NCI-H345 (cell line): ENCODE measurements at regions not wholly inside any gene's neighbourhood (a gene's known extent, or its start where the extent isn't known, plus 50 kb on each side); places are given as distances from the start of the nearest gene placed in this dataset.

Experiments
- DNase-seq: peaks from one replicate; lab custom pipeline; 2025; lab: John Stamatoyannopoulos, UW

DNA sequence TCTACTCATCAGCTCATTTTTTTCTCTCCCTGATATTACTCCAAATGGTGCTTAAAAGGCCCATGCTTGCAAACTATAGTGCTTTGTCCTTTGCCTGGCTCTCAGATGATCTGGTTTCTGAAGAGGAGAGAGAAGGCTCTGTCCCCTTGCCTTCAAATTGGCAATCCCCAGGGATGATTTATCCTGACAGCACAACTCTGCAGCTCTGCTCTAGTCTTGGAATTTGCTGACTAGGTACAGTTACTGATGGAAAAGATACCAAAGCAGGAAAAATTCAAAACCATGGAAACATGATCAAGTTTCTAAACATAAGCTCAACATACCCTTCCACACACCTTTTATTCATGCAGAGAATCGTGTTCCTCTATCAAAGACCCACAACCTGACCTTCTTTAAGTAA, 106.7 kb upstream of the CADPS start:
- no peak for DNase-seq

DNA sequence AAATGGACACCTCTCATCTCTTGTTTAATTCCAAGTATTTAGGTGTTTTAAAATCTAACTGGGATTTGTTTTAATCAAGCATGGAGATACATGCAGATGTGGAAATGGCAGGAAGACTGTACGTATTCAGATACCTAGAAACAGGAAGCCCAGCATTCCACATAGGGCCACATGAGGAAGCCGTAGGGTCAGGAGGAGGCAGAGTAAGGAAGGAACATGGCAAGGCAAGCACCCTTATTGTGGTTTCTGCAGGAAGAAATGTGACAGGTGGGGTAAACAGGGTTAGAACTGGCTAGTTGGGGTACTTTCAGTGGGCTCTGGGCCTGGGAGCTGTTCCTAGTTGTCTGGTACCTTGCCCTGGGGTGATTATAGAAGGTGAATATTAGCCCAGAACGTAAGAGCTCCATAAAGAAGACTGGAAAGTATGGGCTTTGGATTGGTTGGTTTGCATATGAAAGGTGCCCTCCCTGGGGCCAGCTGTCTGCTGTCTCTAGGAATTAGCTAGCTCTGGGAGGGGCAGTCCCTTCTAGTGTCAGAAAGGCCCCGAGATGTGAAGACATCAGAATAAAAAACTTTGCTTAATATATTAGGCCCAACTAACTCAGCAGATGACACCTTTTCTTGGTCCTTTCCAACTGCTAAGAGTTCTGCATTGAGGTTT, 107.7 kb upstream of the CADPS start:
- DNase-seq = no peak

DNA sequence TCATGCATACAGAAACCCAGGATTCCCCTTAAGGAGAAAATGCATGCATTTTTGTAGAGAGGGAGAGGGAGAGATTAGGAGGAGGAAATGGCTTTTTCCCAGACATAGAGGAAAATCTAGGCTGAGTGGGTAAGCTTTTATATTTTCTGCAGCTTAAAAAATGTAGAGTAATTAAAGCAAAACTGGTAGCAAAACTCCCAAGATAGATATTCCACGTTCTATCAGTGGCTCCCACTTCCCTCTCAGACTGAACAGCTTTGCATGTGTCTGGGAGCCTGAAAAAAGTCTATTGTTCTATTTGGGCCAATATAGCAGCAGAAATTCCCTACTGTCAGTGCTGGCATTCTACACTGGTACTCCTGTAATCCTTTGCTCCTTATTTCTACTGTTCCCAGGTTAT, 110.8 kb upstream of the CADPS start:
- DNase-seq = no peak

DNA sequence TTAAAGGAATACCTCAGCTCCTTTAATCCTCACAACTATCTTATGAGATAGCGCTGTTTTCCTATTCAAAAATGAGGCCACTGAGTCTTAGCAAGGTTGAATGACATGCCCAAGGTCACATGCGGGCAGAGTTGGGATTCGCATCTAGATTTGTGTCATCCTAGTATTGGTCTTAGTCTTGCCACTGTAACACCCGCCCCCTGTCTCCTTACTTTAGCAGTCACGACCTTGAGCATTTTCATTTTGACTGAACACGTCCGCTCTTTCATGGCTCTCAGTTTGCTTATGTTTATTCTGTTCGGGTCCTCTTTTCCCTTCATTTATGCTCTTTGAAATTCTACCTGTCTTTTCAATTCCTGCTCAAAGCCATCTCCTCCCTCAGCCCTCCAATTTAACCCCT, 112.5 kb upstream of the CADPS start:
- no peak for DNase-seq

DNA sequence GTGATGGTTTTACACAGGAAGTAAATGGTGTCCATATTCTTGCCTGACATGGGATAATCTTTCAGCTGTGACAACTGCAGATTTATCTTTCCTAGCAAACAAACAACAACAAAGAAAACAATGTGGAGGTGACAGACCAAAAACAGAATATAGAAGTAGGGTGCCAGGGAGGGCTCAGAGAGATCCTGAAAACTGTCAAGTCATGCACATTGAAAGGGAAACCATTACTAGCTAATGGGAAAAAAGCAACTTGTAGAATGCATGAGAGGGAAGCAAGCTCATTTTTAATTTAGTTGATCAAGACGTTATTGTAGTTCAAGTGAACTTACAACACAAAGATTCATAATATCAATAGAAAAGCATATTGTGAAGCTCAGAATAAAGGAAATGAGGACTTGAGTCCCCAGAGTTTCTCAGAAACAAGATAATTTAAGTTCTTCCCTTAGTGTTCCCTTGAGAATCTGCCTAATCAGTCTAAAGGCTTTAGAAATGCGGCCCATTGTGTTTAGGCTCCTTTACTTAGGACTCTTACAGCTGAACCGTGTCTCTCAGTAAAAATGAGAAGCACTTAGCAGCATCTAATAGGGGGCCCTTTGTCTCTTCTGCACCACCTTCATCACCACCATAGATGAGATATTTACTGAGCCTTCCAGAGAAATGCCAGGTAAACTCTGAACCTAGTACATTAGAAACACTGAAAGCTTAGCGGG, 115.6 kb upstream of the CADPS start:
- no peak for DNase-seq

DNA sequence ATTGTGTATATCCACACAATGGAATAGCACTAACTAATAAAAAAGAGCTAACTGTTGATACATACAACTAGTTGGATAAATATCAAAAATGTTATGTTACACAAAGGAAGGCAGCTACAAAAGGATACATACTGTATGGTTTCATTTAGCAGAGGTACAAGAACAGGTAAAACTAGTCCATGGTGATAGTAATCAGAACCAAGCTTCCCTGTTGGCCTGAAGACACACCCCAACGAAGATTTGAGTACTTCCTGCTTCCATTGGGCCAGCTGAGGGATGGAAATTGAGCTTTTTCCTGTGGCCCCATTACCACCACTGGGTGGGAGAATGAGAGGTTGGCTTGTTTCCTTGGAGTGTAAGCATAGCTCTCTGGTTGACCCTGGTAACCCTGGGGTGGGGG, 117.3 kb upstream of the CADPS start:
- DNase-seq = no peak

DNA sequence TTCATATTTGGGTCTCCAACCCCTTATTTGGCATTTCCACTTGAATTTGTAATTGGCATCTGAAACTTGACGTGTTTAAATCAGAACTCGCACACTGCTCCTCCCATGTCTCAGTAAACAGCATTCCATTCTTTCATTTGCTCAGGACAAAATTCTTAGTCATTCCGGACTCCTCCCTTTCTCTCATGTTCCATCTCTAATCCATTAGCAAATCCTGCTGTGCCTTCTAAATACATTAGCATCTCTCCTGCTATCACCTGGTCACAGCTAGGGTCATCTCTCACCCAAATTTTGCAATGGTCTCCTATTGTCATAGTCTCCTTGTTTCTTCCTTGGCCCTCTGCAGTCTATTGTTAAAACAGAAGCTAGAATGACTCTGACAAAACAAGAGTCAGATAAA, 119.9 kb upstream of the CADPS start:
- DNase-seq = no peak

DNA sequence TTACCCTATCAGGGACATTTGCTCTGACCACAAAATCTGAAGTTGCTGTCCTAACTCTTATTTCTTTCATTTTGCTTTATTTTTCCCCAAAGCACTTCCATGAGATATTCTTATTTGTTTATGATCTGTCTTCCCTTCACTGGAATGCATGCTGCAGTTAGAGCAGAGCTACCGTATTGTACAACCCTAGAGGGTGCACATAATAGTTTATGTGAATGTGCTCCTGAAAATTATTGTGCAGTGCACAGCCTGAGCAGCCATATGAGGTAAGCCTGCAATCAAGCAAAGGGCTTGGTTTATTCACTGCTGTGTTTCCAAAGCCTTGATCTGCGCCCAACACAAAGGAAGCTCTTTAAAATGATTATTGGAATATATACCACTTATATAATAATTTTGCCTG, 120.3 kb upstream of the CADPS start:
- DNase-seq = no peak

DNA sequence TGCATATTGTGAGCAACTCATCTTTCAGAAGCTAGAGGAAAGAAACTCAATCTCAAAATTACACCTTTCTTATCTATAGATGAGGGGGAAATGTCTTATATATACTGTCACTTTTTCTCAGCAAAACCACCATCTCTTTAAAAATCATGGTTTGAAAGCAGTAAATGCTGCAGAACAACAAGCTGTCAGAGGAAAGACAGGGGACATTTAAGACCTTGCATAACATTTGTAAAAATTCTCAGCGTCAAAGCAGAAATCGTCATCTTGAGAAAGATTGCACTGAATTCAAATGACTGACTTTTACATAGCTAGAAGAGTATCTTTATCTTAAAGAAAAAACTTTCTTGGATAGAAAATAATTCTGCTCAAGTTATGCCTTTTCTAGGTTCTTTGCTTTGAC, 122.2 kb upstream of the CADPS start:
- no peak for DNase-seq

DNA sequence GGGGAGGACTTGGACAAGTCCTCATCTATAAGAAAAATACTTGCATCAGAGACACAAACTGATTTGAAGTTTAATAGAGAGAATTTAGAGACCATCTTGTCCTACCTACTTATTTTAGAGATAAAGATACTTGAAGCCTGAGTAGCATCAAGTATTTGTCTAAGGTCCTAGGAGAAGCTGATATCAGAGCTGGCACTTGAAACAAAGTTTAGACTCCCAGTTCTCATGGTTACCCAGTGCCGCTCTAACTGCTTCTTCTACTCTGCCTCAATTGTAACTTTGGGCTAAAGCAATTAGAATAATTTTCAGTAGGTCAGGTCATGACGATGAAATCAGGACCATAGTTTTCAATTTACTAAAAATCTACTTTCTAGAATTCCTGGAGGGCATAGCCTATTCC, 123.9 kb upstream of the CADPS start:
- no peak for DNase-seq

DNA sequence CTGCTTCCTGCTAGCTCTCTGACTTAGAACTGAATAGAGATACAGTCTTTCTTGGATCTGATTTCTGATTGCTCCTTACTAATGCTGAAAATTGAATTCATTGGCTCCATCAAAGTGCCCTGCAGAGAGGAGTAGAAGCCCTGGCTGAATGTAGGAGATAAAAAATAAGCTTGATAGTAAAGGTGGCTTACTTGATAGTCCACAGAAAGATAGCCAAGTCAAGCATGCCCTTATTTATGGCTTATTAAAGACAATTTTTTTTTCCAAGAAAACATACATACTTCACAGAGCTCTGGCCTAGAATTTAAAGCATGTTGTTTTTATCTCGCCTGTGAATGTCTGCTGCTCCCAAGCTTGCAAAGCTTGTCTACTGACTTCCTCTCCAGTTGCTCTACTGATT, 124.6 kb upstream of the CADPS start:
- DNase-seq = no peak

DNA sequence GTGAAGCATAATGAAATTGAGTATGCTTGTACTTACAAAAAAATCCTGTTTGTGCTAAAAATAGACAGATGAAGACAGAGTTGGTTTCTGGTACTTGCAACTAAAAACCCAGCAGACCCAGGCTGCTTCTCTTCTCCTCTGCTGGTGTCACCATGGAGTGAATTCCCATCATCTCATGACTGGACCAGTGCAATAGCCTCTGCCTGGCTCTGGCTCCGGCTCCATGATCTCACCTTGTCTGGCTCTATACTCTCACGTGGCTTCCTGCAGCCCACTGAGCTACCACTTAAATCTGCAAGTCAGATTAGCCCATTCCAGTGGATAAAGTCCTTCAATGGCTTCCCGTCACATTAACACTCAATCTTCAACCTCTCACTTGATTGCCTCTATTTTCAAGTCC, 129.2 kb upstream of the CADPS start:
- DNase-seq = no peak

DNA sequence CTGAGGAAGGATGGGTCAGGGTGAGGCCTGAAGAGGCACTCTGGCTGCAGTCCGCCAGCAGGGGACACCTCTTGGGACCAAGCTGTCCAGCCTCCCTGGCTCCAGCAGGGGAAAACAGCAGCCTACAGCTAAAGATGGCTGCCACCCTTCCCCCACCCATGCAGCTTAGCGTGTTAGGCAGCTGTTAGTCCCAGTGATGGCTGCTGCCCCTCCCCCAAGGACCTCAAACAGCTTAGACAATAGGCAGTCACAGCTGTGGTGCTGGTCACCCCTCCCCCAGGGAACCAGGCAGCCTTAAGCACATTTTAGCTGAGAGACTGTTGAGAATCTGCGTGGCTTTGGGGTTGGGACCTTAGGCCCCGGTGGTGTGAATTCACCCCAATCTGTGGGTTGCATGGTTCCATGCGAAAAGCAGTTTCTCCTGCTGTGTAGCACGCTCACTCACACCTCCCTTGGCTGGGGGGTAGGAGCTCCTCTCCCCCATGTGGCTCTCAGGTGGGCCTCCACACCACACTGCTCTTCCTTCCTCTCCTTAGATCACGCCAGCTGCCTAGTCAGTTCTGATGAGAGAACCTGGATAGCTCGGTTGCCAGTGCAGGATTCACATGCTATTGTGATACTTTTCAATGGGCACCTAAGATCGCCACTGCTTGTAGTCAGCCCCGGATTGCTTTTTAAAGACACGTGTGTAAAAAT, 140.5 kb upstream of the CADPS start:
- DNase-seq = peak; percentile 31

DNA sequence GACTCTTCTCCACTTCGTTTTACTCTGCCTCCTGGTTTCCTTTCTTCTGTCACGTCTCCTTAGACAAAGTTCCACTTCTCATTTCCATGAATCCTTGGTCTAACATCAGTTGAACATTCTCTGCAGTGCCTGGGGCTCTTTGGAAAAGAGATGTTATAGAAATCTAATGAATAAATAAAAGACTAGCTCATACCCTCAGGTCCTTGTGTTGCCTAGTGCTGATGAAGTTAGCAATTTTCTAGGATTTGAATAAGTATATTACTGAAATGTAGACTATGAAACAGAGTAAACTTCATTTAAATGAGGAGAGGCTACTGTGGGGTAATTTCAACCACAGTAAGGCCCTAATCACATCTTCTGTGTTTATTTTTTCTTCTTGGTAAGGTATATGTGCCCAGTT, 146.9 kb upstream of the CADPS start:
- no peak for DNase-seq

DNA sequence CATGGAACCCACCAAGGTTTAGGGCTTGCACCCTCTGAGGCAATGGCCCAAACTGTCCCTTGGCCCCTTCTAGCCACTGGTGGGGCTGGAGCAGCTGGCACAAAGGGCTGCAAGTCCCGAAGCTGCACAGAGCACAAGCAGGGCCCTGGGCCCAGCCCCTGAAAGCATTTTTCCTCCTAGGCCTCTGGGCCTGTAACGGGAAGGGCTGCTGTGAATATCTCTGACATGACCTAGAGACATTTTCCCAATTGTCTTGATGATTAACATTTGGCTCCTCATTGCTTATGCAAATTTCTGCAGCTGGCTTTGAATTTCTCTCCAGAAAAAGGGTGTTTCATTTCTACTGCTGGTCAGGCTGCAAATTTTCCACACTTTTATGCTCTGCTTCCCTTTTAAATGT, 151.5 kb upstream of the CADPS start:
- DNase-seq = no peak

DNA sequence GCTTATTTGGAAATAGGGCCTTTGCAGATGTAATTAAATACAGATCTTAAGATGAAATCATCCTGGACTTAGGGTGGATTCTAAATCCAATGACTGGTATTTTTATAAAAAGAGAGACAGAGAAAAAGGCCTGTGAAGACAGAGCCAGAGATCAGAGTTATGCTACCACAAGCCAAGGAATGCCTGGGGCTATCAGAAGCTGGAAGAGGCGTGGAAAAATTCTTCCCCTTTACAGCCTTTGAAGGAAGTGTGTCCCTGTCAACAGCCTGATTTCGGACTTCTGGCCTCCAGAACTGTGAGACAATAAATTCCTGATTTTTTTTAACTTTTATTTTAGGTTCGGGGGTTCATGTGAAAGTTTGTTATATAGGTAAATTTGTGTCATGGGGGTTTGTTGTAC, 154.1 kb upstream of the CADPS start:
- DNase-seq = no peak

DNA sequence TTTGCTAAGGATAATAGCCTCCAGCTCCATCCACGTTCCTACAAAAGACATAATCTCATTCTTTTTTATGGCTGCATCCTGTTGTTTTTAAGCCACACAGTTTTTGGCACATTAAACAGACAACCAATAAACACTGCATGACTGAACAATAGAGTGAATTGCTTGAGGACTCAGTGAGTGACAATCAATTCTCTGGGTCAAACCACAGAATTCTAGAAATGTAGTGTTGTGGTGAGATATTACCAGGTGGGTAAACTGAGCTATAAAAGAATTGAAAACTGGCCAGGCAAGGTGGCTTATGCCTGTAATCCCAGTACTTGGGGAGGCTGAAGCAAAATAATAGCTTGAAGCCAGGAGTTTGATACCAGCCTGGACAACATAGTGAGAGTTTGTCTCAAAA, 154.7 kb upstream of the CADPS start:
- DNase-seq = no peak

DNA sequence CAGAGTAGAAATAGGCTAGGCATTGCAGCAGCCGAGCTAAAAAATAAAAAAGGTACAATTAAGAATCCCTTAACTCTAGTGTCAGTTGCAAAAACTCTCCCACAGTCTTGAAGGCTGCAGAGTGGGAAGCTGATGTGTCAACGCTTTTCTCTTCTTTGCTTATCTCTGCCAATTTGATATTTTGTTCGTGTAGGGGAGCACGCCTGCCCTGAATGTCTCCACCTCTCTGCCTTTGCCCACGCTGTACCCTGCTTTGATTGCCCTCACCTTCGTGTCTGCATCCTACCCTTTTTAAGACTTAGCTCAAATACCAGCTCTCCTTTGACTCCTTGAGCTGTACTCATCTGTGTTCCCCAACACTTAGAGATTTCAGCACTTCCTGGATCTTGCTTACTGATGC, 155.4 kb upstream of the CADPS start:
- DNase-seq = no peak

DNA sequence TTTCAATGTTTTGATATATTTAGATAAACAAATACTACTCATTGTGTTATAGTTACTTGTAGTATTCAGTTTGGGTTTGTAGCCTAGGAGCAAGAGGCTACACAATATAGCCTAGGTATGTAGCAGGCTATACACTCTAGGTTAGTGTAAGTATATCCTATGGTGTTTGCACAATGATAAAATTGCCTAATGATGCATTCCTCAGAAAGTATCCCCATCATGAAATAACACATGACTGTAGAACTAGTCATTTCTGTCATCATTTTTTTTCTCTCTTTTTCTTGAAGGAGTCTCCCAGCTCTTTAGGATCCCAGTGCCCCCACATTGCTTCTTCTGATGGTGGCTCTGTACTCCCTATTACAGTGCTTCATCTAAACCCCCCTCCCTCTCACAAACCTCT, 157.7 kb upstream of the CADPS start:
- no peak for DNase-seq

DNA sequence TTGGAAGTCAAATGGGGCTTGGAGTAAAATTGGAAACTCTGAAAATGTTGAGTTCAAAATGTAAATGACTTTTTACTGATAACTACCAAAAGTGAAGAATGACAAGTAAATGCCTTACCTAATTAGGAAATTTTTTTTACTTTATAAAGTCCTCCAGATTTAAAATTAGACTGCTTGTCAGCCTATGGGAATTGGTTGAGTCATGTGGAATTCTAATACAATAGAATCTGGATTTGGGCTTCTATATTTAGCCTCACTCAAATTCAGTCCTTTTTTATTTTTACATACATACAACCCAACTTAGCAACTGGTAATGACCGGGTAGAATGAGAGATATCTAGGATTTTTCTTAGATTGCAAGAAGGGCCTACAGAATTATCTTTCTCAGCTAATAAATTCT, 158.9 kb upstream of the CADPS start:
- DNase-seq = no peak

DNA sequence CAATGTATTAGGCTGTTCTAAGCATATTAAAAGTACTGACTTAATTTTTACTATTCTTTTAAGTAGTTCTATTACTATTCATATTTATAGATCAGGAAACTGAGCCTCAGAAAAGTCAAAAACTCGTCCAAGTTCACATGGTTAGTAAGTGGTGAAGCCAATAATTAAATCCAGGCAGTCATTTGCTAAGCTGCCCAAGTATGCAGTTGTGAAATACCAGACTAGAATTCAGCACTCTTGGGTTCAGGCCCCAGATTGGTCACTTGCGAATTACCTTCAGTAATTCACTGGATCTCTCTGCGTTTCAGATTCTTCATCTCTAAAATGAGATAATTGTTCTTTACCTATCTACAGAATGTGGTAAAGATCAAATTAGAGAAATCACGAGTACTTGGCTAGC, 161.9 kb upstream of the CADPS start:
- DNase-seq = no peak

DNA sequence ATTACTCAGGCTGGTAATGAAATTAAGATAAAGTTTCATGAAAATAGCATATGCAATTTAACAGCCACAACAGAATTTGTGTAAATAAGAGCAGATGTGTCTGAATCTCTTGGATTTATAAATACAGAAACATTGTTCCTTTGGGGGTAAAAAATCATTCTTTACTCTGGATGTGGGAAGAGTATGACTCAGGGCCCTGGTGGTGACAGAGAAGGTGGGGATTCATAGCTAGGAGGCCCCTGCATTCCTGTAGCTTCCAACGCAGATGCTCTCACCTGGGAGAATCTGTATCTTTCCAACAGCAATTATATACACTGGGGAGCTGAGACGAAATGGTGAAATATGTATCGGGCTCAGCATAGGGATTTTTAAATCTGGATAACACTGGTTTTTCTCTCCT, 167.6 kb upstream of the CADPS start:
- no peak for DNase-seq

DNA sequence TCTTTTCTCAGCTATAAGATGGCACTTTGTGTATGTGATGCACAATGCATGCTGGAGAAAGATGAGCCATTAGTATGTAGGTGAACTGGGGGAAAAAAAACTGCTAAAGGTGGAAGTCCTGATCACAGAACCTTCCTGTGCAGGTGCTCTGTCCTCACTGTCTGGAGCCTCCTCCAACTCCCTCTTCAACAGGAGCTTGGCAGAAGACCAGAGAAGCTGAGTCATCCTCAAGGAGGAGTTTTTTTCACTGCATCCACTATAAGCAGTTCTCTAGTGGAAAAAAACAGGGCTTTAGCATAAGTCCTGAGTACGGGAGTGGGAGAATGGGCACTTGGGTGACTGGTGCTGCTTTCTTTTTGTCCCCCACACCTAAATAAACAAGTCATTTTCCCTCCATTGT, 168.4 kb upstream of the CADPS start:
- no peak for DNase-seq

DNA sequence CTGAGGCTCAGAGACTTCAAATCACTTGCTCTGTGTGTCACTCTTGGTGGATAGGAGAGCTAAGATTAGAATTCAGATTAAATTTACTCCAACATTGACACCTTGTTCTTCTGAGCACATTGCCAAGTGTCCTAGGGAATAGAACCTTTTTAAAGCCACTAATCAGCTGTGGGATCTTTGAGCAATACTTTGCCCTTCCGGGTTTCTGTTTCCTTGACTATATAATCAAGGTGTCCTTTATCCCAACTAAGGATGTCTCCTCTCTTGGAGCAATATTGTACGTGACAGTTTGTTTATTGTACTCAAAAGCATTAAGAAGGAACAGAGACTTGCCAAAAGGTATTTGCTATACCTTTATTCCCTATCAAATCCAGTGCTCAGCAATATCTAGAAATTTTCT, 170.9 kb upstream of the CADPS start:
- DNase-seq = no peak
